Suppressor macrophage (primary cell): ENCODE measurements at regions not wholly inside any gene's neighbourhood (a gene's known extent, or its start where the extent isn't known, plus 50 kb on each side); places are given as distances from the start of the nearest gene placed in this dataset.

Experiments used
- DNase-seq, 4 experiments: peaks; one replicate each; pipeline ENCODE4 v3.0.0-alpha.2; 2020 to 2022

DNA sequence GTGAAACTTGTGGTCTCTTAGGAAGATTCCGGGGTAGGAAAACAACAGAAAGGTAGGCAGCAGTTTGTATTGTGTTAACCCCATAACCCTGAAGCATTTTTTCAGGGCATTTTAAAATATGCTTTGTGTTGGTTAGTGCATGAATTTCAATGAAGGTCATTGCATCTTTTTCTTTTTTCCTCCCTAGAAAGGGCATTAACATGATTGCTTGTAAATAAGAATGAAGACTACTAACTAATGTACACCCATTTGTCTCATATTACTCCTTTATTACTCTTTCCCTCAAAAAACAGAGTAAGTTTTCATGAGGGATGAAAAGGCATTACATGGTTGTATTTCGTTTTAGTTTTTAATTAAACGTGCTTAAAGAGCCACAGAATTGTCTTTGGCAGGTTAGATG lies 141.4 kb downstream of the OGFRL1 start:
- DNase-seq: no peak

DNA sequence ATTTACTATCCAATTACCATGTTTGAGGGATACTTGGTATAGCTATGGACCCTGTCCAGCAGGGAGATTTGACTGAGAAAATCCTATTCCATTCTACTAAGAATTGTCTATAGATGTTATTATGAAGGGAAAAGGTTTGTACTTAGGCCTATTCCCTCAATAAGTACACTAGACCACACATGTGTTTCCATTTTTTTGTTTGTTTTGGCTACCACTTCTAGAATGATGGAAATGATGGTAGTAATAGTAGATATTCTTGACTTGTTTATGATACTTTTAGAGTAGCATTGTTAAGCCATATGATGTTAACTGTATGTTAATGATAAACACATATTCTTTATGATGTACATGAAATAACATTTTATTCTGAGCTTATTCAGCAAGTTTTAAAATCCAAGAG lies 144.8 kb downstream of the OGFRL1 start:
- DNase-seq: no peak

DNA sequence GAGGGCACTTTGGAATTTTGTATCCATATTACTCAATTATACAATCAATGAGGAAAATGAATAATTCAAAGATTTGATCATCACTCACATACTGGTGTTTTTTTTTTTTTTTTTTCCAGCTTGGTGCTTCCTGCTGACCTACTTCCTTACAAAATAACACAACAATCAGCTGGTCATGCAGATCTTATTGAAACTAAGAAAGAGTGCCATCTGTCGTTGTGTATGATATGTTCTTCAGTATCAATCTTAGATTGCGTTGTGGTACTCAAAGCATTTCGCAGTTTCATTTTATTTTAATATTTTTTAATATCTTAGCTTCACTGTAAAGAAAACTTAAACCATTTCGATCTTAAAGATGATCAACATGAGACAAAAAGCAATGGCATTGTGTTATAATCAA lies 155.6 kb downstream of the OGFRL1 start:
- DNase-seq: peak in 1 of 4 experiments; percentile 16

DNA sequence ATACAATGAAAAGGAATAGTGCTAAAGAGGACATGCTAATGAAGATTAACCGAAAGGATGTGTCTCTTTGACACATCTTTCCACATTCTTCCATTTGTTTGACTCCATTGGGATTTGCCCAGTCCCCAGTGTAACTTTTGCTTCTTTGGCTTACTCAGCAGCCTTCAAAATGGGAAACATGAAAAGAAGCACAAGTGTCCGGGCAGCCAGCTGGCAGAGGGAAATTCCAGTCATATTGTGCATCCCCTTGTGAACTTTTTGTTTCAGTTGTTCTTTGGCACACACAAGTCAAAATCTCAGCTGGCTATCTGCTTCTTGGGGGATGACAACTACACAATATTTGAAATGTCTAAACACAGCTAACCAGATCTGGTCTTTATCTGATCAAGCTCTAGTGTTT lies 157.4 kb downstream of the OGFRL1 start:
- no peak for DNase-seq

DNA sequence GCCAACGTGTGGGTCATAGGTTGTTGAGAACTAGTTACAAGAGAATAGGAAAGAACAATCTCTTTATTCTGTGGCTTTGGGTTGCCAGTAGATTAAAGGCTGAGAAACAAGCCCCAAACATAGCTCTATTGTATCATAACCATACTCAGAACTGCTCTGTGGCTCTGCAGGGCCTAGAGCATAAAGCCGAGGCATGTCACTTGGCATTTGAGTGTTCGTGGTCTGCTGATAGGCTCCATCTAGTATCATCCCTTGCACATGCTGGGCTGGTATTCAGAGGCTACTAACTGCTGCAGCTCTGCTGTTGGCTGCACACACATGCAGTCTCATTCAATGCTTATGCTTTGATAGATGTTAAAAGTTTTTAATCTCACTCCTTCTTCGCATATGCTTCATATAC lies 157.9 kb downstream of the OGFRL1 start:
- DNase-seq: no peak

DNA sequence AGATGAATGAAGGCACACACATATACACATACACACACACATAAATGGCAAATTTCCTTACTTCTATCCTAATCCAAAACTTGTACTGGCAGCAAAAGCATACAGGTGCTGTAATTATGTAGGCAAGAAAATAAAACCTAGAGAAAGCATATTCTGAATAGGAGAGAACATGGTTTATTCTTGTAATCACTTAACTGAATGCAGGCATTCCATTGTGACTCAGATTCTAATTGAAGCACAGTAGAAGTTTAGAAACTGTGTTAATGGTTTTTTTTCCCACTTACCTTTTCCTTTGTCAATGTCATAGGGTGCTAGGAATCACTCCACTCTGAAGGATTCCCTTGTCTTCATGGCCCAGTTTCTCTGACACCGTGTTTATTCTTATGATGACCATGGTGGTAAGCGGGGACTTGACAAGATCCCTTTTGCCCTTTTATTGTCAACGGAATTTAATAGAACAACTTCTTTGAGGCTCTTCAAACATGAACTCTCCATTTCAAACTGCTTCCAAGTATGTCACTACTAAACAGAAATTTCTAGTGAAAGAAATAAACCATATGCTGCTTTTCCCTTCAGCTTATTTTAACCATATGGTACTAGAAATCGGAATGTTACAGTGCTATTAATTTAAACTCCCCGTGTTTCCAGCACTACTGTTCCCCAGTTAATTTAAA lies 164.2 kb downstream of the OGFRL1 start:
- no peak for DNase-seq

DNA sequence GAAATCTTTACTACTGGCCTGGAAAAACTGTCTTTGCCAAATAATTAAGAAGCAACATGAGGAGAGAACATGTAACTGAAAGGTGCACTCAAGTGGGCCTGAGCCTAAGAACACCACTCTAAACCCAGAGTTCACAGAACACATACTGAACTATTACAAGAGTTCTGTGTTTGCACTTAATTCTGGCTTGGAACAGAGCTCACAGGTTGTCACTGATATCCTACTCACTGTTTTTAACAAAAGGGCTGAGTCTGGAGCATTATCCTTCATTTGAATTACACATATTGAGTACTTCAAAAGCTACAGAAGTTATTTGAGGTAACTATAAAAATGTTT lies 164.7 kb downstream of the OGFRL1 start:
- no peak for DNase-seq

DNA sequence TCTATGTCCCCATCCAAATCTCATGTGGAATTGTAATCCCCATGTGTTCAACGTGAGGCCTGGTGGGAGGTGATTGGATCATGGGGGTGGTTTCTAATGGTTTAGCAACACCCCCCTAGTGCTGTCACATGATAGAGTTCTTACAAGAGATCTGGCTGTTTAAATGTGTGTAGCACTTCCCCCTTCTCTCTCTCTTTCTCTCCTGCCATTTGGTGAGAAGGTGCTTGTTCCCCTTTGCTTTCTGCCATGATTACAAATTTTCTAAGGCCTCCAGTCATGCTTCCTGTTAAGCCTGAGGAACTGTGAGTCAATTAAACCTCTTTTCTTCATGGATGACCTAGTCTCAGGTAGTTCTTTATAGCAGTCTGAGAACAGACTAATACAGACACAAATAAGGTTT lies 165.4 kb downstream of the OGFRL1 start:
- peak; percentile 13 to 67 (median 36) for DNase-seq

DNA sequence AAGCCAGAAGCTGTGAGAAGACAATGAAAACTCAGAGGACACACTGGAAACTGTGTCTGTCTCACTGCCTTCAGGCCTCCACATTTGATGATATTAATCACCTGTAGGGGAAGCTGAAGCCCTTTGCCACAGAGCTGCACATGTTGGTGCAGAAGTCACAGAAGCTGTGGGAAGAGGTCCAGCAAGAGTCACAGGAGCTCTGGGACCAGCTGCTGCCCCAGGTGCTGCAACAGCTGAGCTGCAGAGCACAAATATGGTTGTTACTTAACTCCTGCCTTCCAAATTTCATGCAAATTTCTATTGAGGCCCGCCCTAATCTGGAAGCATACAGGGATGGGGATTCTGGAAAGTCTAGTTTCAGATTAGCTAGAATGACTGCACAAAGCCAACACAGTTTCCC lies 169.3 kb downstream of the OGFRL1 start:
- no peak for DNase-seq

DNA sequence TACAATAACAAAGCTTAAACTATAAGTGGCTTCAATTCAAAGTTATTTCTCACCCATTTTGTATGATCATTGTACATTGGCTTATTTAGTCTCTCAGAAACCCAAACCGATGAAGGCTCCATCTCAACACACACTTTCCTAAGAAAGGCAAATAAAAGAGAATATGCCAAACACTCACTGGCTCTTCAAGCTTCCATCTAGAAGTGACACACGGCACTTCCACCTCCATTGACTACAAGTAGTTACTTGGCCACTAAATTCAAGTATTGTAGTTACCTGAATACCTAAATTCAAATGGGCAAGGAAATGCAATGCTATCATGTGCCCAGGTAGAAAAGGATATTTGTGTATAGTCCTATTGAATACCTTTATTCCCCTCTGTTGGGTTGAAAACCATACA lies 170.6 kb downstream of the OGFRL1 start:
- no peak for DNase-seq

DNA sequence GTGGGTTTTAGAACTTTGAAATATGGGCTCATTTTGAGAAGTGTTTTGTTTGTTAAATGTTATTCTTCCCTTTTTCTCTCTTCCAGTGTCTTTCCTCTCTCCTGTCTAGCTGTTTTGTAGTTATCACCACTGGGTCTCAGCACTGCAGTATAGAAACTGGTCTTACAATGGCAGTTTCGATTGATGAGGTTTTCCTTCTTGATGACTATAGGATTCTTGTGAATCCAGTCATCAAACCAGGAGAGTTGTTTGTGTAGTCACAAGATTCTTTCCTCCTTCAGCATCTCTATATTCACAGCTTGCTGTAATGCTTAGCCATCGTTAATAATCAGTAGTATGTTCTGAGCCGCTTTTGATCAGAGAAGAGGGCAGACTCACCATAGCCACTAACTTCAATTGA lies 172.3 kb downstream of the OGFRL1 start:
- DNase-seq: no peak

DNA sequence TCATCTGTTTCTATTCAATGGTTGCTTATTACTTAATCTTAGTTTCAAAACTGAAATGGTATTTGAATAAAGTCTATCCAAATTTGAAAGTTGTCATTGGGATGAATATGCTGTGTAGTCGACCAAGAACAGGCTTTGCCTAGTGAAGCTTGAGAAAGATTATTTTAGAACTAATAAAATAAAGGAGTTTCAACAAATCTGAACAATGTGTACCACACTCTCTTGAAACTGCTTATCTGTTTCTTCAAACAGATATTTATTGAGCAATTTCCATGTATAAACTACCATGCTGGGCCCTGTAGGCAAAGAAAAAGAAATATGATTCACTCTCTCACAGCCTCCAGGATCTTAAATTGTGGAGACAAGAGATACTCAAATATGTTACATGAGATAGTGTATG lies 174.4 kb downstream of the OGFRL1 start:
- DNase-seq: no peak

DNA sequence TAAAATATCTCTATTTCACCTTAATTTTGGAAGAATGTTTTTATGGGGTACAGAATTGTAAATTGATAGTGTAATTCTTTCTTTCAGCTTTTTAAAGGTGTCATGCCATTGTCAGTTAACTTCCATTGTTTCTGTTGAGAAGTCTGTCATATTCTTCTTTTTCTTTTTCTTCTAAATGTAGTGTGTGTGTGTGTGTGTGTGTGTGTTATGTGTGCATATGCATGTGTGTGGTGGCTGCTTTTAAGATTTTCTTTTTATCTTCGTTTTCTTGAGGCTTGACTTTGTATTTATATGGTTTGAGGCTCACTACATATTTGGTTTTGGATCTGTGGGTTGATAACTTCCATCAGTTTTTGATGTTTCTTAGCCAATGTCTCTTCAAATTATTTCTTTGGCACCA lies 176.5 kb downstream of the OGFRL1 start:
- no peak for DNase-seq

DNA sequence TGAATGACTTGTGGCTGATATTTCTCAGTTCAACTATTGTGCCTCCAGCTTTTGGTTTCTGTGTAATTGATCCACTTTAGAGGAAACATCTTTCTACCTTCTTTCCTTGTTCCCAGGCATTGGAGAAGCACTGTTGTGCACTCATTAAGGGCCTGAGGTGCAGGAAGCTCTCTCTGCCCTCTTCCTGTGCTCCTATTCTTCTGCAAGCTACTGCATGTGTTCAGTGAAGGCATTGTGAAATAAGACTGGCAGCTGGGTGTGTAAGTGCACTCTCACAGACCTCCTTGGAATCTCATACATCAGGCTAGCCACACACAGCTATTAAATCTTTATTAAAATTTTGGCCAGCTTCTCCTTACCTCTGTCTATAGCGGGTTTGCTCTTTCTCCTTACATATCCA lies 177.8 kb downstream of the OGFRL1 start:
- DNase-seq: no peak

DNA sequence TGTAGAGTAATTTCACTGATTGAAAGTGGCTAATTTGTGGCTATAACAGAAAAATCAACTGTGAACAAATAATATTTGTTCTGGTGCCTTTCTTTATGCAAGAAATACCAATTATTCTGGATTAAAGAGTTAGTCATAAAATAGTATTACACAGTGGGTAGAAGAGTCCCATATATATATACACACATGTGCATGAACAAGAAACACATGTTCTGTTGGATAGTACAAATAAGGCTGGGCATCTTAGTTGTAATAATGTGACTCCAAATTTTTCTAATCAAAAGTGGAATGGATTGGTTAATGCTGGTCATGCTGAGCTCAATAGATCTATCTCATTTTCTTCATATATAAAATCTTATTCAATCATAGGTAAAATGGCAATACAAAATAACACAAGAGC lies 179.4 kb downstream of the OGFRL1 start:
- no peak for DNase-seq

DNA sequence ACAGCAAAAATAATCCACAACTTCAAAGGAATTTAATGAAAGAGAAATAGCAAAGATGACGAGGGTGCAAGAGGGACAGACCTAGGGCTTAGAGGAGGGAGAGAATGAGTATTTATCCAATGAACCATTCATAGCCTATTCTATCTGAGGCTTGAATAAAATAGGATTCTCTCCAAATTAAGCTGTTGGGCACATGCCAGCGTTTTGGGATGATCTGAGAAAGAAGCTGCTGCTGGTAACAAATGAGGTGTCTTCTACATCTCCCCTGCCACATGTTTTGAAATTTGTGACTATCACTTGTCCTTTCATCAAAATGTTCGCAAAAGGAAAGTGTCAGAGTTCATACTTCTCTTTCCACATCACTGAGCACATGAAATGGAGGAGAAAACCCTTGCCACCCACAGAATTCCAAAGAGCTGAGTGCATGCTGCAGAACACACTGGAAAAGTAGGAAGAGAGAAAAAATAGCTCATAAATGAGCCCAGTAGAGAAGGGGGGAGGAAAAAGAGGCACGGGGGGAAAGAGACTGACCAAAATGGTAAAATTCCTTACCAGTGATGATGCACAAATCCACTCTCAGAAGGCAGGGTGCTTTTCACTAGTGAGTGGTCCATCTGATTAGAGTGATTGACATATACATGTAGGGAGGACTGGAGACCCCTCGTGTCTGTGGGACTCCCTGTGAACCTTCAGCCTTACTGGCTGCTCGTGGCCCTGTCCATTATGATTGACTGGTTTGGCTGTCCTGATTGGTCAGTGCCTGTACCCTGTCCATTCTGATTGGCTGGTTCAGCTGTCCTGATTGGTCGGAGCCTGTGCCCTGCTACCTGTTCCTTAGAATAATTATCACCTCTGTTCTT lies 180.5 kb downstream of the OGFRL1 start:
- no peak for DNase-seq

DNA sequence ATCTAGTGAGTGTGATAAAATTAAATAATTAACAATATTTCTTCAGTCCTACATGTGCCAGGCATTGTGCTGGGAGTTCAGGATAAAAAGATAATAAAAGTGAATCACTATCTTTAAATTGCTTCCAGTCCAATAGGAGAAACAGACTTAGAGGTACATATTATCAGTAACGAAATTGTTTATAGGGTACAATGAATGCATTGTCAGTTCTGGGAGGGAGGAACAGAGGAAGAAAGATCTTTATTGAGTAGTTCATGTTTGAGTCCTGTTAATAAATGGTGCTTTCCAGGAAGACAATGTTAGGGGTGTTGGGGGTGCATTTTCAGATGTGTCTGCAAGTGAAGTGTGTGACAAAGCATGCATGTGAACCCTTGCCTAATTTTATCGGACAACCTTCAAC lies 183.1 kb downstream of the OGFRL1 start:
- DNase-seq: no peak

DNA sequence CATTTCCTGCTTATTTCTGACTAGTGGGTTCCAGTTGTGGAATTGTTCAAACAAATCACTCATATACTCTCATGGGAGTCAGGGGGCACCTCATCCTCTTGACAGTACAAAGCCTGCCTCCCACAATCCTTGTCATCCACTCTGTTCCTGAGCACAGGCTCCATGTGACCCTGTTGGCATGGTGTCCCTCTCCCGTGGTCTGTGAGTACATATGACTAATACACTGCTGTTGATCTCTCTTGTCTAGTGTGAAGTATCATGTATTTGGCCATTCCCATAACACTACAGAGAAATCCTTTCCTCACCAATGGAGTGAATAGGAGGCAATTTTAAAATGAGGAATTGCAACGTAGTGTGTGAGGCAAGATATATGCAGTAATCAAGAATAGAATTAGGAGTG lies 185.3 kb downstream of the OGFRL1 start:
- DNase-seq: peak; percentile 24 to 61 (median 27)

DNA sequence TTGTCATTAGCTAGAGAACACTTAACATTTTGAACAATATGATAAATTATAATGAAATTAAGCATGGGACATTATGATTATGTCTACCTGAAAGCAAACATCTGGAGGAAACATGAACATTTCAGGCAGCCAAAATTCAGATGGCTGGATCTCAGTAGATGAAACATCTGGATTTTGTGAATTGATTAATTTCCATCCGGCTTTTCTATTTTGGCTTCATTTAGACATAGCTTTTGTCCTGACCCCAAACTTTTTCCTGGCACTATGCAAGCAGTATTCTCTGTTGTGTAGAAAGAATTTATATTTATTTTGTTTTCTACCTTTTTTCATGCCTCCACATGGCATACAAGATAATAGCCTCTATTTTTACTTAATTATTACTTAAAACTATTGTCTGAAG lies 186.3 kb downstream of the OGFRL1 start:
- no peak for DNase-seq

DNA sequence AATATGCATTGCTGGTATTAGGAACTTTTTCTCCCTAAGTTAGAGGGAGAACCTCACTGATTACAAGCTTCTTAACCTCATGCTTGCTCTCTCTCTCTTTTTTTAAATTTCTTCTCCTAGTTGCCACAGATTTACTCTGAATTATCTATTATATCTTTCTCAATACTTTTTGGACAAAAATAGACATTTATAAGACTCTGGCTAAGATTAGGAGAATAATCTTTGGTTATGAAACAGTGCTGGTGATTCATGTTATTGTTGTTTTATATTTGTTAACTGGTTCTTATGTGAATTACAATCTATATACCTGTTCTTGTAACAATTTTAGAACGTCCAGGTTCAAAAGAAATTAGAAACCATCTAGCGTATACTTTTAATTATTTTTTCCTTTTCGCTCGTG lies 187.8 kb downstream of the OGFRL1 start:
- DNase-seq: no peak

DNA sequence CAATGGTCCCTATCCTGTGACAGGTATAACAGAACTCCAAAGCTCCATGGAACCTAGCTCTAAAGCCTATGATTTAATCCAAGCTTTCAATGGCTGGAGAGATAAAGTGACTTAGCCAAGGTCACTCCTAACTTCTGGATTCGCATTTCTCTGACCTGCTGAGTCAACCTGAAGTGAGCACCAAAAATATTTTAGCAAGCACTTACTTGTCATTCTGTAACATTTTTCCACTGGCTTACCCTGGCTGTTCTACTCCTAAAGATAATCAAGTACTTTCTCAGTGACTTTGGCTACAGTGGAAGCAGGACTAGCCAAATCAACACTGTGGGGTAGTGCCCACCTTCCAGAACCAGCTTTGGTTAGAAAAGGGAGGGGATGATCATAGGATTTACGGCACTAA lies 188.3 kb downstream of the OGFRL1 start:
- DNase-seq: no peak

DNA sequence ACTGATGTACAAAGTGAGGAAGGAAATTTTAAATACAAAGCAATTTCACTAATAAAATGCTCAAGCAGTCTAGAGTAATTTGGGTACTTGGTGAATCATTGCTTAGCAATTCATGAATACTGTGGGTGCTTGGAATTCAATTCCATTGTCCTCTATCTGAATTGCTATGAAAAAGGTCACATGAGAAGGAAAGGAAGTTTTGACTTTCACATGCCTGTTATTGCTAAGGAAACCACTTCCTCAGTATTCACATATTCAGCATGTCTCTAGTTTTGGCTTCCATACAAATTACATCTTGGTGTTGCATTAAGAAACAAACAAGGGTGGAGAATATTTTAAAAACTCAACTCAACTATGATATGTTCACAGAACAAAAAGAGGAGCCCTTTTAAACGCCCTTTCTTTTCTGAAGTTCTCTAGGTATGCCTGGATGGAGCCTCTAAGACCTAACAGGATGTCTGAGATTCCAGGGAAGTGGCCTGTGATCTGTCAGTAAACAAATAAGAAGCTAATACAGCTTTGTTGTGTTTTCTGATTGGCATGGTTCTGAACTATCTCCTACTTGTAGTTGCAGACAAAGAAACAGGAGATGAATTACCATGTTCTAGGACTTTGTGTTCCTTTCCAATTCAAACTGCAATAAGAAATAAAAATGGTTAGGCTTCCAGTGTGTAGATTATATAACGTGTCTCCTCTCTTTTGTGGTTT lies 190.4 kb downstream of the OGFRL1 start:
- peak; percentile 23 to 77 (median 52) for DNase-seq

DNA sequence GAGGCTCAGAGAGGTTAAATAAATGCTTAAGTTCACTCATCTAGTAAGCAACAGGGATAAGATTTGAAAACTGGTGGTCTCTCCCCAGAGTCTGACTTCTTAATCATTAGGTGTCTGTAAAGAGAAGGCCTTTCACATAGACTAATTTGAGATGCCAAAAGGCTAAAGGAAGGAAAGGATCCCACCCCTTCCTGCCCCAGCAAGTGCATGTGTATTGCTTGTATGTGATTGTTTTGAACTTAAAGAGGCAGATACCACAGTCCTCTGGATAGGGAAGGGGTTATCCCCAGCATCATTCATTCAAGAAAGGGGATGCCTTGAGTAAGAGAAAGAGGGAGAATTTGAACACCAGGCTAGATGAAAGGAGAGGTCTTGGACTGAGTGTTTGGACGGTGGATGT lies 192.0 kb downstream of the OGFRL1 start:
- no peak for DNase-seq

DNA sequence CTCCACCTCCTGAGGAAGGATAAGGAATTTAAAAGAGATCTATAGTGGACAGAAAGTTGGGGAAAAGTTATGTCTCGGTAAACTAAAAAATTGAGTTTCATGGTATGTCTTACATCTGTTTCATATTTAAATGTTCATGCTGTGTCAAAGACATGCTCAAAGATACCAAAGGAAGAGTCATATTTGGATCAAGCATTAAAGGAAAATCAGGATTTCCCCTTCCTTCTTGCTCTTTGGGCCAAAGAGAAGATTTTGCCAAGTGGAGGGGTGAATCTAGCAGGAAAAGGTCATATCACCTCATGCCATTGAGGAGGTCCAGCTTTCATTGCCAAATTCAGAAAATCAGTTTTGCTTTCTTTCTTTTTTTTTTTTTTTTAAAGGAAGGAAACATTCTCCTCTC lies 192.4 kb downstream of the OGFRL1 start:
- no peak for DNase-seq
